Peyer's patch (tissue), 4 donors: ENCODE measurements at regions not wholly inside any gene's neighbourhood (a gene's known extent, or its start where the extent isn't known, plus 50 kb on each side); places are given as distances from the start of the nearest gene placed in this dataset.

ENCODE experiments used
- DNase-seq, 3 donors: peaks; one replicate each; pipeline ENCODE4 v3.0.0-alpha.2; 2017 to 2019
- H3K27ac ChIP-seq, 4 donors: fragments of 200-600 bp; sonication (generic); one replicate each; pipeline ENCODE4 v1.5.1; 2016 to 2019
- H3K27me3 ChIP-seq, 2 donors: fragments of 200-600 bp; sonication (generic); one replicate each; pipeline ENCODE4 v1.5.1; 2019
- H3K36me3 ChIP-seq, 3 donors: fragments of 200-600 bp; sonication (generic); one replicate each; pipeline ENCODE4 v1.5.1; 2016 to 2019
- H3K4me1 ChIP-seq, 4 donors: fragments of 200-600 bp; sonication (generic); one replicate each; pipeline ENCODE4 v1.5.1; 2016 to 2019
- H3K4me3 ChIP-seq, 4 donors: fragments of 200-600 bp; sonication (generic); 1 replicate in 3 of 4; 2 replicates in 1 of 4; pipeline ENCODE4 v1.5.1; 2016 to 2019; ENCODE audit warnings: mild to moderate bottlenecking in 1 of 4
- H3K9me3 ChIP-seq, 4 donors: fragments of 200-600 bp; sonication (generic); one replicate each; pipeline ENCODE4 v1.5.1; 2016 to 2019; ENCODE audit warnings: mild to moderate bottlenecking in 1 of 4
- POLR2A ChIP-seq, 2 donors: fragments of 450-650 bp; IDR thresholded peaks; one replicate each; pipeline ENCODE4 v1.5.1; 2017; ENCODE audit warnings: antibody characterized with exemption in 2 of 2, mild to moderate bottlenecking in 2 of 2, moderate library complexity in 2 of 2
- TF ChIP-seq, protein P1 (sequence below), 6 experiments: fragments of 450-650 bp in 4 of 6; fragments of 200-600 bp in 2 of 6; sonication (generic) in 1 of 6; IDR thresholded peaks; one replicate each; pipeline ENCODE4 v1.5.1; 2017 to 2019; ENCODE audit warnings: antibody characterized with exemption in 6 of 6, mild to moderate bottlenecking in 3 of 6, moderate library complexity in 1 of 6

DNA sequence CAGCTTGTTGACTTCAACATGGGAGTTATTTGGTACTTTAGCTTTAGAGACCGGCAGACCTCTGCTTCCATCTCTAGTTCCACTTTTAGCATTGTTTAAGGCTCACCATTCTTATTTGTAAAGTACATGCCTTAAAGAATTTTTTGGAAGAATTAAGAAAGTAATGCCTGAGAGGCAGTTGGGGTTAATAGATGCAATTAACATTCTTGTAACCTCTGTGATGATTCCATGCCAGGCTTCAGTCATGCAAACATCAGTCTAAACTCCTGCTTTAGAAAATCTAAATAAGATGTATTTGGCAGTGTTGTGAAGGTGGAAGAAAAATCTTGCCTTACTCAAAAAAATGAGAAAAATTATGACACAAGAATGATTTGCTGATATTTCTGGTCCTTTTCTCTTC, 79.9 kb upstream of the UBAC2 start:
- Histone ChIP-seq H3K36me3 (no peaks in the 10 kb centered on the region), H3K27me3 (no peaks in the 10 kb centered on the region), H3K4me1 (no peaks in the 10 kb centered on the region), H3K9me3 (no peaks in the 10 kb centered on the region), H3K4me3 (no peak overlapping the region), H3K27ac (no peak overlapping the region)
- DNase-seq, result no peak
- no peak for TF ChIP-seq POLR2A (IDR thresholded peaks at IDR 0.05)
- TF ChIP-seq, protein P1, sequence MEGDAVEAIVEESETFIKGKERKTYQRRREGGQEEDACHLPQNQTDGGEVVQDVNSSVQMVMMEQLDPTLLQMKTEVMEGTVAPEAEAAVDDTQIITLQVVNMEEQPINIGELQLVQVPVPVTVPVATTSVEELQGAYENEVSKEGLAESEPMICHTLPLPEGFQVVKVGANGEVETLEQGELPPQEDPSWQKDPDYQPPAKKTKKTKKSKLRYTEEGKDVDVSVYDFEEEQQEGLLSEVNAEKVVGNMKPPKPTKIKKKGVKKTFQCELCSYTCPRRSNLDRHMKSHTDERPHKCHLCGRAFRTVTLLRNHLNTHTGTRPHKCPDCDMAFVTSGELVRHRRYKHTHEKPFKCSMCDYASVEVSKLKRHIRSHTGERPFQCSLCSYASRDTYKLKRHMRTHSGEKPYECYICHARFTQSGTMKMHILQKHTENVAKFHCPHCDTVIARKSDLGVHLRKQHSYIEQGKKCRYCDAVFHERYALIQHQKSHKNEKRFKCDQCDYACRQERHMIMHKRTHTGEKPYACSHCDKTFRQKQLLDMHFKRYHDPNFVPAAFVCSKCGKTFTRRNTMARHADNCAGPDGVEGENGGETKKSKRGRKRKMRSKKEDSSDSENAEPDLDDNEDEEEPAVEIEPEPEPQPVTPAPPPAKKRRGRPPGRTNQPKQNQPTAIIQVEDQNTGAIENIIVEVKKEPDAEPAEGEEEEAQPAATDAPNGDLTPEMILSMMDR (IDR thresholded peaks at IDR 0.05), result no peak

DNA sequence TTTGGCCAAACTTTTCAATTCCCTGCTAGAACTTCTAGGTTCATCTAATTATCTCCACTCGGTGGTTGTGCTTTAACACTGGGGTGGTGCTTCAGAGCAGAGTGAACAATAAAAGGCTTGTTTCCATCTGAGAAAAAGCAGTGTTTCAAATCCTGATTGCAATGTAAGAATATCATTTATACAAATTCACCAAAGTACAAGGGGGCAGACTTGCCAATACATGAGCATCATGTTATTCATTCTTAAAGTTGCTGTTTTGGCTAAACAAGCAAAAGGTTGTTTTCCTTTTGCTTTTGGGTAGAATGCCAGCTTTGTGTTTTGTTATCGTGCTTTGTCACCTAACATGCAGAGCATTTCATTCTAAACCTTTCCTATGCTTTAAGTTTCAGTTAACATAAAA, 78.5 kb upstream of the UBAC2 start:
- no peak for TF ChIP-seq POLR2A (IDR thresholded peaks at IDR 0.05)
- TF ChIP-seq, protein P1 (IDR thresholded peaks at IDR 0.05), result no peak
- no peak overlapping the region for H3K27ac ChIP-seq
- H3K36me3 ChIP-seq, result no peaks in the 10 kb centered on the region
- no peaks in the 10 kb centered on the region for H3K9me3 ChIP-seq
- no peaks in the 10 kb centered on the region for H3K4me1 ChIP-seq
- H3K27me3 ChIP-seq, result no peaks in the 10 kb centered on the region
- DNase-seq, result no peak
- no peak overlapping the region for H3K4me3 ChIP-seq

DNA sequence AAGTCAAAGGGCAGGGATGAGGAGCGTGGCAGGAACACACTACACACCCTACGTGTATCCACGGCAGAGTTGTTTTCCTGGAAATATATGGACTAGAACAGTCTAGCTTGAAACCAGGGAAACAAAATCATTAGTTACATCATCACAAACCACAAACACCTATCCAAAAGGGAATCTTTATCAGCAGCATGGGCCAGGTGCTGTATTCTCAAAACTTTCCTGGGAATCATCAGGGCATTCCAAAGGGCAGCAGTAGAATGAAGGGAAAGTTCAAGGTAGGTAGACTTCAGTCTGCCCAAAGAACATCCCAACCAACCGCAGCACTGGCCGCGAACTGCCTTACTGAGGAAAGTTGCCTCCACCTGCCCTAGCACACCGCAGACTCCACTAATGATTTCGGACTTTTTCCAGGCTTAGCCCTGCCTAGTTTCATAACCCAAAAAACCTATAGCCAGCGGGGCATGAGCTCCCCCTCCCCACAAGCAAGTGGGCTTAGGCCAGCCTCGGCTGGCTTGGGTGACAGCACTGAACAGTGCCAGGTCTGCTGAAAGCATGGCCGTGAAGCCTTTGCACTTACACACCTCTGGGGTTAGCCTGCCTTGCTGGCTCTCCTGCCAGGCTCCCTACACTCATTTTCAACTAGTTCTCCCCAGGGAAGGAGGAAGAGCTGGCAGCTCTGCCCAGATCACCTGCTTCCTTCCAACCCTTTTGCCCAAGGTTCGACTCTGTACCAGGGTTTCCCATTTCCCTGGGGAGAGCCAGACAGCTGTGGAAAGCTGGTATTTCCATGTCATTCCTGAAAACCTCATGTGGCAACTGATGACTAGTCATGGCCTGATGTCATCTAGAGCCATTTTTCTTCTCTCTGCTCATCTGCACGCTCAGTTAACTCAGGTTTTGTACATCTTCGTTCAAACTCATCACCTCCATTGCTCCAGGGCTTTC, 77.3 kb upstream of the UBAC2 start:
- Histone ChIP-seq H3K27me3 (no peaks in the 10 kb centered on the region), H3K36me3 (no peaks in the 10 kb centered on the region), H3K27ac (no peak overlapping the region), H3K9me3 (no peaks in the 10 kb centered on the region), H3K4me1 (no peaks in the 10 kb centered on the region), H3K4me3 (no peak overlapping the region)
- DNase-seq, result no peak
- no peak for TF ChIP-seq POLR2A (IDR thresholded peaks at IDR 0.05)
- TF ChIP-seq, protein P1 (IDR thresholded peaks at IDR 0.05), result no peak

DNA sequence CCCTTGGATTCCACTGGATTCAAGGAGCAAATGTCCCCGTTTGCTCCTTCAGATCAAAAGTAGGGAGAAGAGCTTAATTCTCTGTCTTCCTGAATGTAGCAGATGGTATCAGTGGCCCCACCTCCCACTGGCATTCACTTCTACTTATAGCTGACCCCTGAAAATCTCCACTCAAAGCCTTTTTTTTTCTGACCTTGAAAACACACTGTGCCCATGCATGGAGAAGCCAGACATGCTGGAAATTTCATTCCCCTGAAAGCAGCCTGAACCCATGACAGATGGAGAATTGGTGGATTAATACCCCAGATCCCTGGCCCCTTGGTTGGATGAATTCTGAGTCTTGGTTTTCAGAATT, 76.6 kb upstream of the UBAC2 start:
- no peak for DNase-seq
- Histone ChIP-seq H3K9me3 (no peaks in the 10 kb centered on the region), H3K36me3 (no peaks in the 10 kb centered on the region), H3K27me3 (no peaks in the 10 kb centered on the region), H3K4me3 (no peak overlapping the region), H3K27ac (no peak overlapping the region), H3K4me1 (no peaks in the 10 kb centered on the region)
- TF ChIP-seq POLR2A (IDR thresholded peaks at IDR 0.05), result no peak
- TF ChIP-seq, protein P1 (IDR thresholded peaks at IDR 0.05), result no peak

DNA sequence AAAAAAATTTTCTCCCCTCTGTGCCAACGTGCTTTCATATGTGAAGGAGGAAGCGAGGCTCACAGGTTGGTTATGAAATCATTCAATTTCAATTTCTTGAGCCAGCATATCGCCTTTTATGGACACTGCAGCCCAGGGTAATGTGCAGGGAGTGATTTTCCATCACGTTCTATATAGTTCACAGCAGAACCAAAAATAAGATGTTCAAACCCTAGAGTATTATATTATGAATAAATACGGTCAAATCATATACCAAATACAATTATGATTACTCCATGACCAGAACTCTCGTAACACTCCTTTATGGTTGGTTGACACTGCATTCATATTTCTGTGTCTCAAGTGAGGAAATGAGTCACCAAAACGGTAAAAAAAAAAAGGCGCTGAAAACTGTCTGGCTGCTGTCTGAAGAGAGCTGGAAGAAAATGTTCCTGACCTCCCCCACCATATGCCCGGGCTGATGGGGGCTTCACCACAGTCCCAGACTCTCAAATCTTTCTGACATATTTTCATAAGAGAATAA, 75.8 kb upstream of the UBAC2 start:
- Histone ChIP-seq H3K4me3 (no peak overlapping the region), H3K27ac (no peak overlapping the region), H3K9me3 (no peaks in the 10 kb centered on the region), H3K4me1 (no peaks in the 10 kb centered on the region), H3K27me3 (no peaks in the 10 kb centered on the region), H3K36me3 (no peaks in the 10 kb centered on the region)
- no peak for DNase-seq
- TF ChIP-seq POLR2A (IDR thresholded peaks at IDR 0.05), result no peak
- TF ChIP-seq, protein P1 (IDR thresholded peaks at IDR 0.05), result no peak
